Caco-2 (cell line): ENCODE measurements at regions not wholly inside any gene's neighbourhood (a gene's known extent, or its start where the extent isn't known, plus 50 kb on each side); places are given as distances from the start of the nearest gene placed in this dataset.

Source experiments
- BruUV-seq: library from RNA; stranded (reverse); fragments of 400-500 nt; replicated peaks from 2 replicates; lab custom pipeline; 2021; lab: Mats Ljungman, UMichigan
- CTCF ChIA-PET: fragments of 300-600 bp; sonication (Branson Sonifier 250); formaldehyde crosslinking; loops from one replicate; lab custom pipeline; 2022; ENCODE audit warnings: antibody characterized with exemption; lab: Charles Lee
- POLR2A ChIA-PET: fragments of 300-600 bp; sonication (Branson Sonifier 250); formaldehyde crosslinking; loops from one replicate; lab custom pipeline; 2022; ENCODE audit warnings: antibody characterized with exemption; lab: Charles Lee
- DNase-seq, 2 experiments: peaks; one replicate each; pipeline versions ENCODE4 v3.0.0 to v3.0.0-alpha.2; 2020 to 2022
- H3K27me3 ChIP-seq: replicated peaks from 2 replicates; pipeline ENCODE4 v1.6.0; 2011; ENCODE audit warnings: low read length; ENCODE audit not compliant: control insufficient read depth, insufficient read depth
- H3K36me3 ChIP-seq: 2 replicates; pipeline ENCODE4 v1.5.1; 2011; ENCODE audit warnings: low read length; ENCODE audit not compliant: control insufficient read depth, insufficient read depth
- H3K4me1 ChIP-seq: fragments of 250-450 bp; sonication (Bioruptor Pico); 2 replicates; pipeline ENCODE4 v1.5.1; 2020; ENCODE audit warnings: mild to moderate bottlenecking
- H3K4me3 ChIP-seq: 2 replicates; pipeline ENCODE4 v1.5.1; 2011; ENCODE audit warnings: low read depth, mild to moderate bottlenecking, control low read depth, low read length
- H3K9me3 ChIP-seq: fragments of 250-450 bp; sonication (Bioruptor Pico); 2 replicates; pipeline ENCODE4 v1.5.1; 2020; ENCODE audit warnings: mild to moderate bottlenecking, moderate library complexity
- H3K27ac Mint-ChIP-seq: one replicate; pipeline ENCODE4 v1.8.0; 2022; ENCODE audit warnings: mixed read lengths; ENCODE audit not compliant: unreplicated experiment
- H3K27me3 Mint-ChIP-seq: one replicate; pipeline ENCODE4 v1.8.0; 2022; ENCODE audit warnings: mixed read lengths; ENCODE audit not compliant: insufficient read depth, unreplicated experiment
- H3K36me3 Mint-ChIP-seq: one replicate; pipeline ENCODE4 v1.8.0; 2022; ENCODE audit warnings: mild to moderate bottlenecking, mixed read lengths; ENCODE audit not compliant: insufficient read depth, unreplicated experiment
- H3K4me1 Mint-ChIP-seq: one replicate; pipeline ENCODE4 v1.8.0; 2022; ENCODE audit warnings: low read depth, mixed read lengths; ENCODE audit not compliant: unreplicated experiment
- H3K4me3 Mint-ChIP-seq: one replicate; pipeline ENCODE4 v1.8.0; 2022; ENCODE audit warnings: mild to moderate bottlenecking, moderate library complexity, mixed read lengths; ENCODE audit not compliant: unreplicated experiment
- H3K9me3 Mint-ChIP-seq: one replicate; pipeline ENCODE4 v1.8.0; 2022; ENCODE audit warnings: mixed read lengths; ENCODE audit not compliant: unreplicated experiment
- CTCF ChIP-seq, 2 experiments: fragments of 200-600 bp in 1 of 2; IDR thresholded peaks; 1 replicate in 1 of 2; 2 replicates in 1 of 2; pipeline versions ENCODE4 v1.5.1 to v1.8.0; 2011 to 2022; ENCODE audit warnings: antibody characterized with exemption in 1 of 2, control low read depth in 1 of 2, inconsistent platforms in 1 of 2, low read depth in 1 of 2, low read length in 1 of 2, mild to moderate bottlenecking in 1 of 2, moderate library complexity in 1 of 2; ENCODE audit not compliant: insufficient read depth in 1 of 2, severe bottlenecking in 1 of 2, unreplicated experiment in 1 of 2
- intact Hi-C: fragments of 100-400 bp; cut with micrococcal nuclease; formaldehyde crosslinking; loops from one replicate; pipeline ENCODE4 v1.10.0; 2022; ENCODE audit not compliant: unreplicated experiment

DNA sequence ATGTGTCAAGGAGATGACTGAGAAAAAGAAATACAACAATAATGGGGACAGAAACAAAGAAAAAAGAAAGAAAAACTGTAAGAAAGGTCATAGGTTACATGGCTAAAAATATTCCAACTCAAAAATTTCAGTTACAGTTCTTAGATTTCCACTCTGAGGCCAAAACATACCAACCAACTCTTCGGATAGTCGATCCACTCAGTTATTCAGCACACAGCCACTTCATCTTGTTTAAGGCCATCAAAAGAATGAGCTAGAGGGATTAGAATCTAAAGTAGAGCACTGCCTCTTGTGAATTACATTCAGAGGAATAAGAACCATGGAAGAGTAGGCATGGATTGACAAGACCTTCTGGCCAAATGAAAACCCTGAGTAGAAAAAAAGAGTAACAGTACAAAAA lies 277.0 kb downstream of the MRPL39 start:
- TF ChIP-seq CTCF (IDR thresholded peaks at IDR 0.05; ENCODE audit: insufficient read depth in 1 of 2, low read depth in 1 of 2, low read length in 1 of 2, severe bottlenecking in 1 of 2, unreplicated experiment in 1 of 2), result no peak
- H3K36me3 Mint-ChIP-seq, result no peaks in the 10 kb centered on the region
- ChIA-PET POLR2A (no interaction called here), CTCF (no interaction called here)
- Histone ChIP-seq H3K4me1 (no peaks in the 10 kb centered on the region), H3K4me3 (no peak overlapping the region), H3K9me3 (no peaks in the 10 kb centered on the region), H3K36me3 (no peaks in the 10 kb centered on the region), H3K27me3 (no peaks in the 10 kb centered on the region)
- H3K4me3 Mint-ChIP-seq, result no peak overlapping the region
- no peaks in the 10 kb centered on the region for H3K27me3 Mint-ChIP-seq
- intact Hi-C loops, result no loop called here
- no peaks in the 10 kb centered on the region for H3K4me1 Mint-ChIP-seq
- no peak for DNase-seq
- no peaks in the 10 kb centered on the region for H3K9me3 Mint-ChIP-seq
- no peak overlapping the region for H3K27ac Mint-ChIP-seq
- BruUV-seq, result no TSS peak

- Mint-ChIP-seq H3K9me3 (no peaks in the 10 kb centered on the region), H3K4me1 (no peaks in the 10 kb centered on the region), H3K4me3 (no peak overlapping the region), H3K27ac (no peak overlapping the region), H3K27me3 (peaks cover 6% of the 10 kb centered on the region), H3K36me3 (no peaks in the 10 kb centered on the region)
- intact Hi-C loops, result no loop called here
- no peak for TF ChIP-seq CTCF (IDR thresholded peaks at IDR 0.05; ENCODE audit: insufficient read depth in 1 of 2, low read depth in 1 of 2, low read length in 1 of 2, severe bottlenecking in 1 of 2, unreplicated experiment in 1 of 2)
- no peaks in the 10 kb centered on the region for H3K27me3 ChIP-seq
- ChIA-PET CTCF (no interaction called here), POLR2A (no interaction called here)
- H3K4me3 ChIP-seq, result no peak overlapping the region
- no TSS peak for BruUV-seq
- H3K4me1 ChIP-seq, result no peaks in the 10 kb centered on the region
- no peaks in the 10 kb centered on the region for H3K36me3 ChIP-seq
- 0 out of 2 replicates have a peak, but pooled peaks cover under 1% of the 10 kb centered on the region for H3K9me3 ChIP-seq
- no peak for DNase-seq
Observed at GRCh38 chr21:25329227-25329825, 278.0 kb downstream of the MRPL39 start.

GRCh38 chr21:25328736-25329135 lies 278.5 kb downstream of the MRPL39 start:
- DNase-seq, result no peak
- Histone ChIP-seq H3K4me1 (no peaks in the 10 kb centered on the region), H3K27me3 (no peaks in the 10 kb centered on the region), H3K4me3 (no peak overlapping the region), H3K9me3 (0 out of 2 replicates have a peak, but pooled peaks cover 3% of the 10 kb centered on the region), H3K36me3 (no peaks in the 10 kb centered on the region)
- ChIA-PET POLR2A (no interaction called here), CTCF (no interaction called here)
- no peaks in the 10 kb centered on the region for H3K36me3 Mint-ChIP-seq
- H3K9me3 Mint-ChIP-seq, result no peaks in the 10 kb centered on the region
- TF ChIP-seq CTCF (IDR thresholded peaks at IDR 0.05; ENCODE audit: insufficient read depth in 1 of 2, low read depth in 1 of 2, low read length in 1 of 2, severe bottlenecking in 1 of 2, unreplicated experiment in 1 of 2), result no peak
- peaks cover 8% of the 10 kb centered on the region for H3K27me3 Mint-ChIP-seq
- no peak overlapping the region for H3K4me3 Mint-ChIP-seq
- no peaks in the 10 kb centered on the region for H3K4me1 Mint-ChIP-seq
- no peak overlapping the region for H3K27ac Mint-ChIP-seq
- no TSS peak for BruUV-seq
- intact Hi-C loops, result no loop called here
